ENCODE measurements at regions not wholly inside any gene's neighbourhood (a gene's known extent, or its start where the extent isn't known, plus 50 kb on each side); places are given as distances from the start of the nearest gene placed in this dataset.

DNA sequence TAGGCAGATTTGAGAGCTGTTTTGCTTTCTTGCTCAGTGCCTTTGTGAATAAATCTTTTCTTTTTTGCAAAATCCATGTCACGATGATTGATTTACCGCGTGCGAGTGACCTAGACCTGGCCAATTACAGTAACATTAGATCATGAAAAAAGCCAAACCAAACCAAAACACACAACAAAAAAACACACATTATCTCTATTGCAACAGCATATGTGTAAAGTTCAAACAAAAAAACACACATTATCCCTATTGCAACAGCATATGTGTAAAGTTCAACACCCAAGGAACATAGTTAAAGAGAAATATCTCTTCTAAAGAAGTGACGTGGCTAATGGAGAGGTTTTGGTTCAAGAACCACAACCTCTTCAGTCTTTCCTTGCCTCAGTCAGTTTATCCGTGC, 342.6 kb upstream of the NRG3 start:
- no peak overlapping the region for H3K23ac ChIP-seq (ENCODE audit: insufficient read length)
- H2AFZ ChIP-seq (ENCODE audit: low read length): no peak overlapping the region
- H3K23me2 ChIP-seq (ENCODE audit: low read depth, low read length): no peaks in the 10 kb centered on the region
- WGBS, 2 experiments (ENCODE audit: extremely low coverage in 1 of 2, insufficient coverage in 1 of 2, insufficient read length in 1 of 2, insufficient replicate concordance in 2 of 2, low coverage in 1 of 2, low lambda C conversion rate in 2 of 2, missing lambda C conversion rate in 1 of 2): 88% methylated on average over 6 of the region's 6 CpGs; no CpG with 5 or more reads in 1 of the 2 experiments
- no peak overlapping the region for H2BK120ac ChIP-seq (replicated peaks; ENCODE audit: low read depth, low read length)
- FAIRE-seq (no peak), DNase-seq (ENCODE audit: low read depth in 1 of 2, low spot score in 2 of 2) (no peak)
- POLR2A ChIA-PET (ENCODE audit: partially characterized antibody): no interaction called here
- TF ChIP-seq RFX5 (IDR thresholded peaks at IDR 0.05; ENCODE audit: borderline replicate concordance, low read depth, low read length) (no peak), GTF2F1 (IDR thresholded peaks at IDR 0.05; ENCODE audit: borderline replicate concordance, low read depth, low read length) (no peak), SUZ12 (IDR thresholded peaks at IDR 0.05; ENCODE audit: low read length) (no peak)
- TF ChIP-seq, protein P1, sequence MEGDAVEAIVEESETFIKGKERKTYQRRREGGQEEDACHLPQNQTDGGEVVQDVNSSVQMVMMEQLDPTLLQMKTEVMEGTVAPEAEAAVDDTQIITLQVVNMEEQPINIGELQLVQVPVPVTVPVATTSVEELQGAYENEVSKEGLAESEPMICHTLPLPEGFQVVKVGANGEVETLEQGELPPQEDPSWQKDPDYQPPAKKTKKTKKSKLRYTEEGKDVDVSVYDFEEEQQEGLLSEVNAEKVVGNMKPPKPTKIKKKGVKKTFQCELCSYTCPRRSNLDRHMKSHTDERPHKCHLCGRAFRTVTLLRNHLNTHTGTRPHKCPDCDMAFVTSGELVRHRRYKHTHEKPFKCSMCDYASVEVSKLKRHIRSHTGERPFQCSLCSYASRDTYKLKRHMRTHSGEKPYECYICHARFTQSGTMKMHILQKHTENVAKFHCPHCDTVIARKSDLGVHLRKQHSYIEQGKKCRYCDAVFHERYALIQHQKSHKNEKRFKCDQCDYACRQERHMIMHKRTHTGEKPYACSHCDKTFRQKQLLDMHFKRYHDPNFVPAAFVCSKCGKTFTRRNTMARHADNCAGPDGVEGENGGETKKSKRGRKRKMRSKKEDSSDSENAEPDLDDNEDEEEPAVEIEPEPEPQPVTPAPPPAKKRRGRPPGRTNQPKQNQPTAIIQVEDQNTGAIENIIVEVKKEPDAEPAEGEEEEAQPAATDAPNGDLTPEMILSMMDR (IDR thresholded peaks at IDR 0.05; ENCODE audit: control extremely low read depth in 1 of 3, insufficient read depth in 1 of 3, low read depth in 1 of 3, low read length in 3 of 3): no peak
- H4K20me1 ChIP-seq (replicated peaks in 1 of 2; ENCODE audit: control insufficient read depth in 1 of 2, insufficient read depth in 2 of 2, low read length in 2 of 2): no peaks in the 10 kb centered on the region
- no peak overlapping the region for H3K27ac ChIP-seq (ENCODE audit: low read depth, low read length)
- H2AK5ac ChIP-seq (ENCODE audit: low read depth, low read length): no peak overlapping the region
- no peak overlapping the region for H3K14ac ChIP-seq (ENCODE audit: insufficient read length)
- no peak overlapping the region for H3K4me3 ChIP-seq (ENCODE audit: extremely low read depth in 1 of 4, insufficient read depth in 2 of 4, low read depth in 3 of 4, low read length in 4 of 4)
- H3K9ac ChIP-seq (replicated peaks in 1 of 4; ENCODE audit: extremely low read depth in 1 of 4, low read depth in 3 of 4, low read length in 3 of 4): no peak overlapping the region
- no peaks in the 10 kb centered on the region for H3K79me2 ChIP-seq (ENCODE audit: control insufficient read depth in 1 of 2, insufficient read depth in 2 of 2, low read length in 2 of 2)
- H3K79me1 ChIP-seq (ENCODE audit: low read depth, low read length): no peaks in the 10 kb centered on the region
- H4K91ac ChIP-seq (replicated peaks; ENCODE audit: insufficient read length, low read length): no peak overlapping the region
- H3K9me3 ChIP-seq (ENCODE audit: insufficient read depth in 2 of 2, low read depth in 1 of 2, low read length in 1 of 2): 0 out of 4 replicates have a peak, but pooled peaks cover 0 to 4% of the 10 kb centered on the region in 2 experiments
- H4K5ac ChIP-seq (ENCODE audit: insufficient read length, low read depth, low read length): no peak overlapping the region
- no peak overlapping the region for H3K18ac ChIP-seq (ENCODE audit: extremely low read depth, low read length)
- no peak overlapping the region for H2BK5ac ChIP-seq (ENCODE audit: low read depth, low read length)
- H3K56ac ChIP-seq (replicated peaks; ENCODE audit: insufficient read length, low read depth, low read length): no peak overlapping the region
- no peak overlapping the region for H3K4ac ChIP-seq (replicated peaks; ENCODE audit: insufficient read length, low read depth, low read length)
- H2BK20ac ChIP-seq (ENCODE audit: low read length): no peak overlapping the region
- no peaks in the 10 kb centered on the region for H3K27me3 ChIP-seq (replicated peaks in 1 of 4; ENCODE audit: control insufficient read depth in 3 of 4, extremely low read depth in 1 of 4, insufficient read depth in 3 of 4, low read length in 3 of 4)
- no peak overlapping the region for H3K4me2 ChIP-seq (ENCODE audit: insufficient read depth in 1 of 2, low read depth in 2 of 2, low read length in 2 of 2)
- no peaks in the 10 kb centered on the region for H3K4me1 ChIP-seq (replicated peaks in 1 of 4; ENCODE audit: control insufficient read depth in 3 of 4, insufficient read depth in 4 of 4, low read length in 3 of 4)
- CTCF ChIA-PET (ENCODE audit: partially characterized antibody): no interaction called here
- no peak overlapping the region for H2BK12ac ChIP-seq (ENCODE audit: low read depth, low read length)
- no peak overlapping the region for H4K8ac ChIP-seq (ENCODE audit: extremely low read depth, insufficient read depth, low read length)
- H2BK15ac ChIP-seq (ENCODE audit: low read length): no peak overlapping the region
- H3K36me3 ChIP-seq (ENCODE audit: control insufficient read depth in 2 of 4, insufficient read depth in 4 of 4, low read length in 3 of 4): no peaks in the 10 kb centered on the region
